Activated CD4-positive, alpha-beta memory T cell treated with anti-CD3 and anti-CD28 coated beads for 36 hours (primary cell): ENCODE measurements at regions not wholly inside any gene's neighbourhood (a gene's known extent, or its start where the extent isn't known, plus 50 kb on each side); places are given as distances from the start of the nearest gene placed in this dataset.

Source experiments
- CTCF ChIA-PET: fragments of 350-600 bp; sonication (Branson Sonifier 250); formaldehyde crosslinking; loops from one replicate; lab custom pipeline; 2021; ENCODE audit warnings: antibody characterized with exemption, inconsistent platforms; lab: Charles Lee
- POLR2A ChIA-PET: fragments of 350-600 bp; sonication (Branson Sonifier 250); formaldehyde crosslinking; loops from one replicate; lab custom pipeline; 2021; ENCODE audit warnings: antibody characterized with exemption; lab: Charles Lee
- DNase-seq: peaks from one replicate; pipeline ENCODE4 v3.0.0-alpha.2; 2020
- H3K27ac Mint-ChIP-seq: one replicate; pipeline ENCODE4 v1.8.0; 2021; ENCODE audit warnings: mixed read lengths
- H3K27me3 Mint-ChIP-seq: one replicate; pipeline ENCODE4 v1.8.0; 2021; ENCODE audit warnings: mixed read lengths
- H3K36me3 Mint-ChIP-seq: one replicate; pipeline ENCODE4 v1.8.0; 2021; ENCODE audit warnings: mixed read lengths
- H3K4me1 Mint-ChIP-seq: one replicate; pipeline ENCODE4 v1.8.0; 2021; ENCODE audit warnings: low read depth, mixed read lengths
- H3K4me3 Mint-ChIP-seq: one replicate; pipeline ENCODE4 v1.8.0; 2021; ENCODE audit warnings: mild to moderate bottlenecking, mixed read lengths
- H3K9me3 Mint-ChIP-seq: one replicate; pipeline ENCODE4 v1.8.0; 2021; ENCODE audit warnings: mixed read lengths
- intact Hi-C: fragments of 100-400 bp; cut with micrococcal nuclease; formaldehyde crosslinking; loops from one replicate; pipeline ENCODE4 v1.15.1; 2023

DNA sequence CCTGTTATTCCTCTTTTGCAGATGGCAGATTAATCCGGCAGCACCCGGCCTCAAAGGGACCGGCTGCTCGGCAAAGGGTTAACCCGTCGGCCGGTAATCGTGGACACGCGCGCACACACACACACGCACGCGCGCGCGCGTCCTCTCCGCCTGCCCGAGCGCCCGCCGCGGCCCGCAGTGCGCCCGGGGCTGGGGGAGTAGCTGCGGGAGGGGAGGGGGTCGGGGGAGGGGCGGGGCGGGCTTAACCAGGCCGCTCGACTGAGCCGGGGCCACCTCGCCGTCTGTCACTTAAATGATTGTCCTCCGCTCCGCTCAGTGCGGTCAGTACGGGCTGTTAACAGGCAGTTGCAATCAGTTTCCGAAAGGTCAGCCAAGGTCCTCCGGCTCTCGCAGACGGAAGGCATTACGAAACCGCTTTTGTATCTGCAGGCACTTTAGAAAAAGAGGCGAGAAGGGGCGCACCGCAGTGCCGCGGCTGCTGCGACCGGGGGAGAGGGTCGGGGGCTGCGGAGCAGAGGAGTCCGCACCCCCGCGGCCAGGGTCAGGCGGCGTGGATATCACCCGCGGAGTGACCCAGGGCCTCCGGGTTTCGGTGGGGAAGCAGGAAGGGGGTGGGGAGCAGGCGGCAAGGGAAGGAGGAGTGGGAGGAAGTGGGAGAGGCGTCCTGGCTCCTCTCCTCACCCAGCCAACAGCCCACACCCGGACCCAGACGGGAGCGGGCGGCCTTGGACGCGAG lies 57.3 kb upstream of the BCOR start:
- H3K36me3 Mint-ChIP-seq, result no peaks in the 10 kb centered on the region
- no peaks in the 10 kb centered on the region for H3K27me3 Mint-ChIP-seq
- no peak overlapping the region for H3K27ac Mint-ChIP-seq
- POLR2A ChIA-PET, result no interaction called here
- intact Hi-C loops, result loop anchor here (2.0 to 5.0 kb wide), 3 partner anchors 14 to 143 kb away; no protein-coding TSS in a partner anchor
- H3K4me3 Mint-ChIP-seq, result peak overlapping the region; percentile 74
- CTCF ChIA-PET, result no interaction called here
- no peak for DNase-seq
- H3K4me1 Mint-ChIP-seq, result peaks cover 7% of the 10 kb centered on the region
- no peaks in the 10 kb centered on the region for H3K9me3 Mint-ChIP-seq

DNA sequence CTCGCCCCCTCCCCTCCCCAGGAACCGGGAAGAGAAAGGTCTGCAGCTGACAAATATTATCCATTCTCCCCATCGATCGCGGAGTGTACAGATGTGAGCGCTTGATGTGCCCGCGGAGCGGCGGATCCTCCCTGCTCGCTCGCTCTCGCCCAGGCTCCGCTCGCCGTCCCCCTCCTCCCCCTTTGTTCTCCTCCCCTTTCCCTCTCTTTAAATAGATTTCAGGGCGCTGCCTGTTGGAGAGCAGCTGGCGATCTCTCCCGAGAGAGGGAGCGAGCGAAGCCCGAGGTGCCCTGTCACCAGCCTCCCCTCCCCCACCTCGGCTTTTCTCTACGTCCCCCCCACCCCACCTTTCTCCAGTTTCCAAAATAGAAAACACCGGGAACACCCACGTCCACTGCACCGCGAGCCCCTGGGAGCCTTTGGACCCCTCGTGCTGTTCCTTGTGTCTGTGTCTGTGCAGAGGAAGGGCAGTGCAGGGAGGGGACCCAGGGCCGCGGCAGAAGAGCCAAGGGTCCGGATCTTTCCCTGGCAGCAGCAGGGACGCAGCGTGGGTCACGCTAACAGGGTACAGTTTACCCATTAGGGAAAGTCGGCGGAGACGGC lies 56.6 kb upstream of the BCOR start:
- ChIA-PET POLR2A (interaction anchor here (0.9 to 1.1 kb wide), 2 partner anchors 16 to 19 kb away, joined by 3 to 4 read pairs; no protein-coding TSS in a partner anchor), CTCF (no interaction called here)
- no peaks in the 10 kb centered on the region for H3K27me3 Mint-ChIP-seq
- no peak for DNase-seq
- intact Hi-C loops, result loop anchor here (2.0 to 5.0 kb wide), 3 partner anchors 14 to 142 kb away; no protein-coding TSS in a partner anchor
- no peaks in the 10 kb centered on the region for H3K9me3 Mint-ChIP-seq
- H3K4me3 Mint-ChIP-seq, result peak overlapping the region; percentile 74
- no peaks in the 10 kb centered on the region for H3K36me3 Mint-ChIP-seq
- H3K4me1 Mint-ChIP-seq, result peaks cover 7% of the 10 kb centered on the region
- no peak overlapping the region for H3K27ac Mint-ChIP-seq

DNA sequence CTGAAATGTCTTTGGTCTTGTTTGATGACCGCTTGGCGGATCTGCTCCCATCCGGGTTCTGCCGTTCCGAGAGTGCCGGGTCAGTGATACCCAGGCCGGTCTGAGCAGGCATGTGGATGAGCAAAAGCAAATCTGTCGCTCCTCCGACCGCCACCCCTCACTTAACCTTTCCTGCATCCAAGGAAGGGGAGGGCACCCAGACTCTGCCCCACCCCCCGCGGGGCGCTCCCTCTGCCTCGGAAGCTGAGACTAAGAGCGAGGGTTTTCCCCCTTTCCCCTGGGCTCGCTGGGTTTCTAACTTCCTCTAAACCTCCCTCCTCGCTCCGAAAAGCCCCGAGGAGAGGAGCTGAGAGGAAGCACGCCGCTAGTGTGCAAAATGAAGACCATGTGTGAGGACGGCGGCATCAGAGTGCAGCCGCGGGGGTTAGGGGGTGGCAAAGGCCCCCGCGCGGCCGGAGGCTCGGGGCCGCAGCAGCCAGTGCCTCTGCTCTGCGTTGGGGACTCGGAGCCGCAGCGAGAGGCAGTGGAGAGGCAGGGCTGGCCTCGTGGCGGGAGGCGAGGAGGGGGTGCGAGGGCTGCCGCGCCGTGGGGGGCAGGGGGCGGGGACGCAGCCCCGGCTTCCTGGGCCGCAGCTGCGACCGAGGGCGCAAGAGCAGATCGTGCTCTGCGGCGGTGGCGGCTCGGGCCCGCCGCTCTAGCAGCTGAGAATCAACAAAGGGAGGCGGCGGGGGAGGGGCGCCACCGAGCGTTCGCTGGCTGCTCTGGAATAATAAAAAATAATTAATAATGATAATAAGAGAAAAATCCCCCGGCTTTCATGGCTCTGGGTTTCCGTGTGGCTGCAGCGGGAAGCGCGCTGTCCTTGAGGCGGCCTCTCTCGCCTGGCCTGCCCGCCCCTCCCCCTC lies 55.8 kb upstream of the BCOR start:
- H3K4me1 Mint-ChIP-seq, result peaks cover 7% of the 10 kb centered on the region
- H3K27ac Mint-ChIP-seq, result peak overlapping the region; percentile 58
- peak overlapping the region; percentile 74 for H3K4me3 Mint-ChIP-seq
- ChIA-PET CTCF (no interaction called here), POLR2A (interaction anchor here (0.9 to 1.5 kb wide), 5 partner anchors 15 to 54 kb away, joined by 3 to 5 read pairs (median 4); no protein-coding TSS in a partner anchor)
- DNase-seq, result peak; percentile 85
- intact Hi-C loops, result loop anchor here (1.0 to 5.0 kb wide), 5 partner anchors 15 to 141 kb away; no protein-coding TSS in a partner anchor
- H3K36me3 Mint-ChIP-seq, result no peaks in the 10 kb centered on the region
- H3K9me3 Mint-ChIP-seq, result no peaks in the 10 kb centered on the region
- no peaks in the 10 kb centered on the region for H3K27me3 Mint-ChIP-seq

DNA sequence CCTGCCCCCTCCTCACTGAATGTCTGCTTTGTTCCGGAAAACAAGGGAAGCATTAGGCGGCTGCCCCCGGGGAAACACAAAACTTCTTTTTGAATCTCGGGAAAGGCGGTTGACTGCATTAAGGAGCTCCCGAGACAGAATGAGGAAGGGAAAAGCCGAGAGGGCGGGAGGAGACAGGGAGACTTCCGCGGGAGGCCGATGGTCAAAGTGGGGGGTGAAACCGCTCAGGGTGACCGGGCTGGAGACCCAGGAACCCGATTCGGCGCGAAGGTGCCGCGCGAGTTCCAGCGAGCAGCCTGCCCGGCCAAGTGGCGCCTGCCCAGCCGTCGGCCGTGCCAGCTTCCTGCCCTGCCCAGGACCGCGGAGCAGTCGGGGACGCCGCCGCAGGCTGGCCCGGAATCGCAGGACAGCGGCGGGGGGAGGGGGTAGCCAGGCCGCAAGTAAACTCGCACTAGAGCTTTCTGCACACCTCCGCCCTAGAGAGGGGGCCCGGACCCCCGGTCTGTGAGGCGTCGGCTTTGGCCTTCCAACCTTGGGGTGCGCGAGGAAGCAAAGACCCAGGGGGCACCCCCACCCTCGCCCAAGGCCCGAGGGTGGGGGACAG lies 55.1 kb upstream of the BCOR start:
- DNase-seq, result peak; percentile 18
- CTCF ChIA-PET, result no interaction called here
- Mint-ChIP-seq H3K9me3 (no peaks in the 10 kb centered on the region), H3K4me1 (peaks cover 7% of the 10 kb centered on the region), H3K36me3 (no peaks in the 10 kb centered on the region), H3K4me3 (peak overlapping the region; percentile 67), H3K27me3 (no peaks in the 10 kb centered on the region), H3K27ac (no peak overlapping the region)
- POLR2A ChIA-PET, result interaction anchor here (0.9 to 1.5 kb wide), 5 partner anchors 15 to 53 kb away, joined by 3 to 5 read pairs (median 4); no protein-coding TSS in a partner anchor
- intact Hi-C loops, result loop anchor here (1.0 to 5.0 kb wide), 4 partner anchors 47 to 141 kb away; no protein-coding TSS in a partner anchor

DNA sequence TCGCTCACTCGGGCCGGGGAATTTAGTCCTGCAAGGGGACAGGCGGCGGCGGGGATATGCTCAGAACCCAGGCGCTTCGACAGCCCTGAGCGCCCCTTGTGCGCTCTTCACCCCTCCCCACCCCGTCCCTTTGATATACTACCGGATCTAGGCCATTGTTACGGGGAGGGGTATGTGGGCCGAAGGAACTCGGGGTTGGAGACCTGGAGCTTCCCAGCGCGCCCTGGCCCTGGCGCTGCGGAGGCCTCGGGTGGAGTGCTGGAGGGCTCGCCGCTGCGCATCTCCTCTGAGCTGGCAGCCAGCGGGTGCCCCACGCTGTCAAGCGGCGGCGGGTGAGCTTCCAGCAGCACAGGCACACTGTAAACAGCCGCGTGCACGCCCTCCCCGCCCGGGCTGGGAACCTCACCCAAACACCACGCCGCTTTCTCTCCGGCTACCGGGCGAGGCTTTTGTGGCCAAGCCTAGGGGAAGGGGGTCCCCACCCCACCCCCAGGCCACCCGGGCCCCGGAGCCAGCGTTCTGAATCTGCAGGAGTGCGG lies 54.5 kb upstream of the BCOR start:
- no peak overlapping the region for H3K27ac Mint-ChIP-seq
- no peaks in the 10 kb centered on the region for H3K36me3 Mint-ChIP-seq
- peak; percentile 41 for DNase-seq
- POLR2A ChIA-PET, result interaction anchor here (0.9 to 1.5 kb wide), 2 partner anchors 16 to 52 kb away, joined by 3 to 4 read pairs; no protein-coding TSS in a partner anchor
- no peaks in the 10 kb centered on the region for H3K27me3 Mint-ChIP-seq
- H3K4me3 Mint-ChIP-seq, result peak overlapping the region; percentile 20
- intact Hi-C loops, result loop anchor here (2.0 to 5.0 kb wide), 3 partner anchors 53 to 140 kb away; no protein-coding TSS in a partner anchor
- no peaks in the 10 kb centered on the region for H3K9me3 Mint-ChIP-seq
- peaks cover 2% of the 10 kb centered on the region for H3K4me1 Mint-ChIP-seq
- CTCF ChIA-PET, result no interaction called here

DNA sequence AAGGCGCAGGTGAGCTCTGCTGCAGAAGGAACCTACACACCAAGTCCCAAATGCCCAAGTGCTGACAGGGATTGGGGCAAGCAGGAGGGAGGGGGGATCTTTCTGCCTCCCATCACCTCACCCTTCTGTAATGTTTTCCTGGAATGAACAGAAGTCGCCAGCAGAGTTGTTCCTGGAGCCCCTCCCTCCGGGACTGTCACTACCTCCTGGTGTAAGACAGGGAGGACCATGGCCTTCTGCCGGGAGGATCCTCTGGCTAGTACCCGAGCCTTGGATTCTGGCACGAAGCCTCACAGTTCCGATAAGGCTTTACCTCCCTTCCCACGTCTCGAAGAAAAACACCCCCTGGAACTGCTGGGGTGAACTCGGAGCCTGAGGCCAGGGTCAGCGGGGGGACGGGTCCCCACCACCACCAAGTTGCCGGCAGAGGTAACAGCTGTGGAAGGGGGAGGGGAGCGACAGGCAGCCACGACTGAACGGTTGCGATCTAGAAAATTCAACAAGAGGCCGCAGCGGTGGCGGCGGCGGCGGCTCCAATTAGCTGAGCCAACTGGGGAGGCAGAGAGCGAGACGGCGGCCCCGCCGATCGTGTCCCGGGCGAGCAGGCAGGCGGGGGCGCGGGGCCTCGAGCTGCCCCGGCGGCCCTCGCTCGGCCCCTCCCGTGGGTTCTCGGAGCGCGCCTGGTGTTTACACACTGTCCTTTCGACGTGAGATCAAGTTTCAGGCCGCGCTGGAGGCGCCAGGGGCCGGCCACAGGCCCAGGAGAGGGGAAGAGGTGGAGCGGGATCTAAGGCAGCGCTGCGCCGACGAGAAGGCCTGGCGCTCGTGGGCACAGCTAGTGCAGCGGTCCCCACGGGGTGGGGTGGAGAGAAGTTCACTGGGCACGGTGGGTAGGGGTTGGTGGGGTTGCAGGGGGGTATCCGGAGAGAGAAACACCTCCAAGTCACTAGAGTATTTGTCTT lies 53.7 kb upstream of the BCOR start:
- H3K4me1 Mint-ChIP-seq, result peaks cover 4% of the 10 kb centered on the region
- no peaks in the 10 kb centered on the region for H3K36me3 Mint-ChIP-seq
- intact Hi-C loops, result loop anchor here (2.0 to 5.0 kb wide), 3 partner anchors 53 to 139 kb away; no protein-coding TSS in a partner anchor
- no peaks in the 10 kb centered on the region for H3K9me3 Mint-ChIP-seq
- H3K4me3 Mint-ChIP-seq, result no peak overlapping the region
- no peaks in the 10 kb centered on the region for H3K27me3 Mint-ChIP-seq
- H3K27ac Mint-ChIP-seq, result no peak overlapping the region
- ChIA-PET POLR2A (interaction anchor here (0.9 kb wide), 1 partner anchor 17 kb away, joined by 3 read pairs; no protein-coding TSS in a partner anchor), CTCF (no interaction called here)
- DNase-seq, result no peak

DNA sequence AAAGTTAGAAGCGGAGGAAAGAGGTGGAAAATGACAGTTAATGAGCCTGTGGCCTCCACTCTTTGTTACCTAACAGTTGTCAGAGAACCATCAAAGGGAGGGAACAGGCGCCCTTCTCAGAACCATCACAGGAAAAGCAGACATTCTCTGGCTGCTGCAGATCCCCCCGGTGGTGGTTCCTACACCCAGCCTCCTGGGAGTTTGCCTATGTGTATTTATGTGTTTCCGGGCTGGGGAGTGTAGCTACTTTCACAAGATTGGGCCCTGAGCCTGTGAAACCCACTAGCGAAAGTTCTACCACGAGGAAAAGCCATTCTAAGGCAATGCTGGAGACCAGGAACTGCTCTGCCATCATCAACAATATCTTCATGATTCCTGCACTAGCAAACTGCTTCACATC lies 52.7 kb upstream of the BCOR start:
- intact Hi-C loops, result loop anchor here (5.0 kb wide), 2 partner anchors 117 to 138 kb away; no protein-coding TSS in a partner anchor
- H3K4me3 Mint-ChIP-seq, result no peak overlapping the region
- ChIA-PET POLR2A (no interaction called here), CTCF (no interaction called here)
- DNase-seq, result no peak
- H3K27ac Mint-ChIP-seq, result no peak overlapping the region
- H3K27me3 Mint-ChIP-seq, result no peaks in the 10 kb centered on the region
- H3K36me3 Mint-ChIP-seq, result no peaks in the 10 kb centered on the region
- no peaks in the 10 kb centered on the region for H3K9me3 Mint-ChIP-seq
- peaks cover 4% of the 10 kb centered on the region for H3K4me1 Mint-ChIP-seq

DNA sequence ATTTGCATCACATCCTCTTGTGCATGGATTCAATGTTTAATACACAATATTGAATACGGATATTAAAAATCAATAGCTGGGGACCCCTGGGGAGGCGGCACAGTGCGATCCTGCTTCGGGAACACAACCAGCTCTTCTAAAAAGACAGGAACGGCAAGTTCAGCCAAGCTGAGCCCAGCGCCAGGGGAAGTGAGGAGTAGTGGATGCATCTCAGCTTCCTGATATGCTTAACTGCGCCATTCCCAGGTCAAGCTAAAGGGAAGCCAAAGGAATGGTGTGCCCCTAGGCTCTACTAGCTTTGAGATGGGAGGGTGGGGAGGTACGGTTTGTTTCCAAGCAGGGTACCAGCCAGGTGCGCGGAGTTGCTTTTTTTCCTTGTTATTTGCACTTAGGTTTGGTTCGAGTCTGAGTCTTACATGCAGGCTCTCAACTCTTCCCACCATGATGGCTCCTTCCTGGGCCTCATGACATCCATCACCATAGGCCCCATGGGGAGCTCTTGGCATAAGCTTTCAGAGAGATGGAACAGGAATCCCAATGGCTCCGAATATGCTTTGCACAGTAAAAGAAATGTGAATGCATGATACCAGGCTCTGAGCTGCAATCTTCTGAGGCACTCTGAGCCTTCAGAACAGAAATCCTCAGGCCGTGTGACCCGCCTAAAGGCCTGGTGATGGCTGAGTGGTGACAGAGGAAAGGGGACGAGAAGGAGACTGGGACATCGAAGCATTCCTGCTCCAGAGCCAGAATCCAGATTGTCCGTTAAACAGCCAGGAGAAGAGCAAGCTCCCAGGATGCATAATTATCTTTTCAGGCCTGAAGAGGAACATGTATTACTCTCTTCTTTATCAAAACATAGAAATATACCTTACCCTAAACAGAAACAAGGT lies 51.8 kb upstream of the BCOR start:
- Mint-ChIP-seq H3K4me3 (no peak overlapping the region), H3K9me3 (no peaks in the 10 kb centered on the region), H3K36me3 (no peaks in the 10 kb centered on the region), H3K27ac (no peak overlapping the region), H3K4me1 (peaks cover 4% of the 10 kb centered on the region), H3K27me3 (no peaks in the 10 kb centered on the region)
- ChIA-PET CTCF (interaction anchor here (0.5 kb wide), 1 partner anchor 417 kb away, joined by 5 read pairs; no protein-coding TSS in a partner anchor), POLR2A (no interaction called here)
- no peak for DNase-seq
- intact Hi-C loops, result loop anchor here (5.0 kb wide), 2 partner anchors 118 to 137 kb away; no protein-coding TSS in a partner anchor

DNA sequence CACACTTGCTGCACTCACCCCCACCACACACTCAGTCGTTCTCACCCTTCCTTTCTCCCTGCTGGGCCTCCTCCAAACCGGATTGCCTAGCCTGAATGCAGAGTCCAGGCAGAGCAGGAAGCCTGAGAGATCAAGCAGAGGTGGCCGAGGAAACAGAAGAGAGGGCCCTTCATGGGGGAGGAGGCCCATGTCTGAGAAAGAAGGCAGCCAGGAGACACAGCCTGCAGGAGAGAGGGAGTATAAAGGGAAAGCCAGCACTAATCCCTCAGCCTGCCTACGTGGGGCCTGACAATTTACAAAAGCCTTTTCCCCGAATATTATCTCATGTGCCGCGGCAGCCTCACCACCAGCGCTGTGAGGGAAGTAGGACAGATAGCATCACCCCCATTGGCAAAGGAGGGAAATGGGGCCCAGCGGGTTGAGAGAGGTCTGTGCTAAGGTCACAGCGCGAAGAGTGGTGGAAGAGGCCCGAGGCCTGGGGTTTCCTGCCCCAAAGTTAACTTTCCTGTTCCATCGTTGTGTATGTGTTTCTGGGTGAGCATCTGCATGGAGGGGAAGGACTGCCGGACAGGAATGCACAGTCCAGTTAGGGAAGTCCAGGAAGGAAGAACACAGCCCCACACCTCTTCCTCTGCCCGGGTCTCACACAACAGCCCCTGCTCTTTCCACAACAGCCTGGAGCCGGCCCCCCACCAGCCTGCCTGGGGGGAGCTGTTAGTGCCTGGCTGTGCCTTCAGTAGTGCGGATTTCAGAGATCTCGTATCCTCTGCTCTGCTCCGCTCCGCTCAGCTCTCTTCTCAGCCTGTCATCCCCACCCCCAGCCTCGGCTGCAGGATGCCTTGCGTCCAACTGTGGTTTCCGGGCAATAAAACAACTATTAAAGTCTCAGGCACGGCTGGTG lies 50.9 kb upstream of the BCOR start:
- no peaks in the 10 kb centered on the region for H3K27me3 Mint-ChIP-seq
- ChIA-PET POLR2A (no interaction called here), CTCF (no interaction called here)

More for the DNA sequence above, 50.9 kb upstream of the BCOR start:
- no peak overlapping the region for H3K27ac Mint-ChIP-seq
- no peak for DNase-seq
- no peak overlapping the region for H3K4me3 Mint-ChIP-seq
- H3K36me3 Mint-ChIP-seq, result no peaks in the 10 kb centered on the region
- intact Hi-C loops, result no loop called here
- peaks cover 4% of the 10 kb centered on the region for H3K4me1 Mint-ChIP-seq
- H3K9me3 Mint-ChIP-seq, result no peaks in the 10 kb centered on the region
